Chondrocyte (in vitro differentiated cells): ENCODE measurements at regions not wholly inside any gene's neighbourhood (a gene's known extent, or its start where the extent isn't known, plus 50 kb on each side); places are given as distances from the start of the nearest gene placed in this dataset.

Experiments
- DNase-seq: peaks from one replicate; pipeline ENCODE4 v3.0.0; 2021; ENCODE audit warnings: mixed read lengths, low spot score
- H3K27ac Mint-ChIP-seq: one replicate; pipeline ENCODE4 v1.8.0; 2021; ENCODE audit warnings: mild to moderate bottlenecking, moderate library complexity, mixed read lengths; ENCODE audit not compliant: unreplicated experiment
- H3K27me3 Mint-ChIP-seq: 2 replicates; pipeline ENCODE4 v1.8.0; 2021; ENCODE audit warnings: low read depth, mixed read lengths
- H3K36me3 Mint-ChIP-seq: 2 replicates; pipeline ENCODE4 v1.8.0; 2021; ENCODE audit warnings: low read depth, mixed read lengths
- H3K4me1 Mint-ChIP-seq: 2 replicates; pipeline ENCODE4 v1.8.0; 2021; ENCODE audit warnings: low read depth, mild to moderate bottlenecking, mixed read lengths
- H3K4me3 Mint-ChIP-seq: one replicate; pipeline ENCODE4 v1.8.0; 2021; ENCODE audit warnings: mild to moderate bottlenecking, moderate library complexity, mixed read lengths; ENCODE audit not compliant: unreplicated experiment
- H3K9me3 Mint-ChIP-seq: 2 replicates; pipeline ENCODE4 v1.8.0; 2021; ENCODE audit warnings: low read depth, mixed read lengths
- CTCF ChIP-seq: fragments of 200-600 bp; sonication (generic); IDR thresholded peaks from 2 replicates; pipeline ENCODE4 v1.5.0; 2021; ENCODE audit warnings: antibody characterized with exemption, mild to moderate bottlenecking, moderate library complexity

- peaks cover 24% of the 10 kb centered on the region for H3K4me1 Mint-ChIP-seq
- H3K9me3 Mint-ChIP-seq = peaks cover 3% of the 10 kb centered on the region
- no peaks in the 10 kb centered on the region for H3K27me3 Mint-ChIP-seq
- no peak for DNase-seq
- no peak for TF ChIP-seq CTCF
- H3K27ac Mint-ChIP-seq = no peak overlapping the region
- no peaks in the 10 kb centered on the region for H3K36me3 Mint-ChIP-seq
- H3K4me3 Mint-ChIP-seq = no peak overlapping the region
These were observed 210.6 kb upstream of the SOX4 start for GRCh38 chr6:21382821-21383449.

- no peak for TF ChIP-seq CTCF
- no peak for DNase-seq
- no peak overlapping the region for H3K4me3 Mint-ChIP-seq
- H3K36me3 Mint-ChIP-seq = no peaks in the 10 kb centered on the region
- H3K27me3 Mint-ChIP-seq = no peaks in the 10 kb centered on the region
- H3K9me3 Mint-ChIP-seq = peaks cover 3% of the 10 kb centered on the region
- H3K27ac Mint-ChIP-seq = no peak overlapping the region
- peaks cover 24% of the 10 kb centered on the region for H3K4me1 Mint-ChIP-seq
These were observed 210.0 kb upstream of the SOX4 start for GRCh38 chr6:21383450-21384085.

DNA sequence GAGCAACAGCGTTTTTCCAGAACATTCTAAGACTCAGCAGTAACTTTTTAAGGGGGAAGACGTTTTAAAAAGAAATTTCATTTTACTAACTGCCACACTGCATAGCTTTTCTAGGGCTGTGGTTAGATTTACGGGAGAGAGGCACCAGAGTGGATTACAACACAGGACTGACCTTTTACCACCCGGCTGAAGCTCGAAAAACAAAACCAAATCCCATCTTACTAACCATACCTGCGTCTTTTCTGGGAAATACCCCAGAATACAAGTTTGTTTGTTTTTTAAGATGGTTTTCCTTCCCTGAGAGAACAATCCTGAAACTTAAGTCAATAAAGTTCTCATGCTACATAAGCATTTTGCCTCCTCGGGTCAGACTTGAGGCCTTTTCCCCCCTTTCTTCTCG lies 209.3 kb upstream of the SOX4 start:
- Mint-ChIP-seq H3K4me3 (no peak overlapping the region), H3K27me3 (no peaks in the 10 kb centered on the region), H3K36me3 (no peaks in the 10 kb centered on the region), H3K9me3 (peaks cover 3% of the 10 kb centered on the region), H3K27ac (no peak overlapping the region), H3K4me1 (peaks cover 24% of the 10 kb centered on the region)
- DNase-seq = no peak
- no peak for TF ChIP-seq CTCF

DNA sequence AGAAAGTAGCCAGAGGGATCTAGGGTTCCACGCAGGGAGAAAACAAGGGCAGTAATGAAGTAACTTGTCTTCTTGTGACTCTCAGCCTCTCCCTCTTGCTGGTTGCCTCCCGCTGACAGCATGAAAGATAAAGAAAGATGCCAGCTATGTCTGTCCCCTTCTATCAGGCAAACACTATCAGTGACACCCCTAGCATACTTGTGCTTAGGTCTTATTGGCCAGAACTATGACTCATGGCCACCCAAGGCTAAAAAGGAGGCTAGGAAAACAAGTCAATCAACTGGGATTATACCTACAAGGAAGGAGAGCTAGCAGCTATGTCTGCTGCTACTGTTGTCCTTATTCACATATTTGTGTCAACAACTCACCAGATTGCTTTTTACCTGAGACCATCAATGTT lies 206.8 kb upstream of the SOX4 start:
- Mint-ChIP-seq H3K4me3 (no peak overlapping the region), H3K4me1 (peaks cover 18% of the 10 kb centered on the region), H3K27ac (no peak overlapping the region), H3K27me3 (no peaks in the 10 kb centered on the region), H3K36me3 (no peaks in the 10 kb centered on the region), H3K9me3 (peaks cover 3% of the 10 kb centered on the region)
- no peak for DNase-seq
- no peak for TF ChIP-seq CTCF

GRCh38 chr6:21390532-21391213 lies 202.9 kb upstream of the SOX4 start:
- H3K36me3 Mint-ChIP-seq = no peaks in the 10 kb centered on the region
- no peak overlapping the region for H3K4me3 Mint-ChIP-seq
- H3K27ac Mint-ChIP-seq = no peak overlapping the region
- H3K4me1 Mint-ChIP-seq = peaks cover 23% of the 10 kb centered on the region
- no peak for DNase-seq
- H3K27me3 Mint-ChIP-seq = no peaks in the 10 kb centered on the region
- no peaks in the 10 kb centered on the region for H3K9me3 Mint-ChIP-seq
- TF ChIP-seq CTCF = no peak
